Liver (tissue), 9 donors: ENCODE measurements at regions not wholly inside any gene's neighbourhood (a gene's known extent, or its start where the extent isn't known, plus 50 kb on each side); places are given as distances from the start of the nearest gene placed in this dataset. TPM values are rescaled to one million over a fixed set of nuclear protein-coding genes. Genes with fewer than 3 reads are reported as not detected.

ENCODE experiments used
- DNase-seq: peaks from one replicate; pipeline ENCODE4 v3.0.0-alpha.2; 2017; ENCODE audit warnings: low spot score
- H3K27ac ChIP-seq, 2 donors: one replicate each; pipeline ENCODE4 v1.7.0; 2013; ENCODE audit warnings: inconsistent platforms in 2 of 2, low read length in 2 of 2, control low read depth in 1 of 2, low read depth in 1 of 2, mild to moderate bottlenecking in 1 of 2
- H3K27me3 ChIP-seq, 4 donors: one replicate each; pipeline versions ENCODE4 v1.6.1 to v1.7.0; 2013; ENCODE audit warnings: low read length in 3 of 4, inconsistent platforms in 1 of 4, mild to moderate bottlenecking in 1 of 4, moderate library complexity in 1 of 4; ENCODE audit not compliant: control insufficient read depth in 4 of 4, insufficient read depth in 4 of 4
- H3K36me3 ChIP-seq, 4 donors: one replicate each; pipeline versions ENCODE4 v1.6.1 to v1.7.0; 2013; ENCODE audit warnings: low read length in 3 of 4, mild to moderate bottlenecking in 3 of 4, low read depth in 1 of 4, moderate library complexity in 1 of 4; ENCODE audit not compliant: control insufficient read depth in 4 of 4, insufficient read depth in 3 of 4
- H3K4me1 ChIP-seq, 4 donors: one replicate each; pipeline versions ENCODE4 v1.6.1 to v1.7.0; 2013; ENCODE audit warnings: low read length in 3 of 4, mild to moderate bottlenecking in 3 of 4, moderate library complexity in 1 of 4; ENCODE audit not compliant: control insufficient read depth in 4 of 4, insufficient read depth in 4 of 4
- H3K4me3 ChIP-seq, 3 donors: one replicate each; pipeline versions ENCODE4 v1.6.1 to v1.7.0; 2013; ENCODE audit warnings: low read length in 3 of 3, control low read depth in 1 of 3, low read depth in 1 of 3, mild to moderate bottlenecking in 1 of 3
- H3K9ac ChIP-seq, 2 donors: one replicate each; pipeline ENCODE4 v1.7.0; 2013; ENCODE audit warnings: low read length in 2 of 2, mild to moderate bottlenecking in 2 of 2, moderate library complexity in 2 of 2, control low read depth in 1 of 2, low read depth in 1 of 2
- H3K9me3 ChIP-seq, 4 donors: one replicate each; pipeline versions ENCODE4 v1.6.1 to v1.7.0; 2013; ENCODE audit warnings: low read length in 3 of 4; ENCODE audit not compliant: control insufficient read depth in 4 of 4
- EGR1 ChIP-seq, 2 donors: IDR thresholded peaks; 2 replicates each; pipeline ENCODE4 v1.6.1; 2016 to 2018; ENCODE audit warnings: antibody characterized with exemption in 2 of 2, low read depth in 2 of 2
- HNF4G ChIP-seq: IDR thresholded peaks from 2 replicates; pipeline ENCODE4 v1.6.1; 2016; ENCODE audit warnings: antibody characterized with exemption
- JUND ChIP-seq, 2 donors: IDR thresholded peaks; 2 replicates each; pipeline ENCODE4 v1.6.1; 2016; ENCODE audit warnings: antibody characterized with exemption in 2 of 2
- TAF1 ChIP-seq: conservative IDR thresholded peaks from 2 replicates; pipeline ENCODE4 v1.6.1; 2016; ENCODE audit warnings: antibody characterized with exemption, mild to moderate bottlenecking
- YY1 ChIP-seq: IDR thresholded peaks from 2 replicates; pipeline ENCODE4 v1.6.1; 2016; ENCODE audit warnings: antibody characterized with exemption, mild to moderate bottlenecking
- WGBS: extraction: QIAGEN DNeasy Blood & Tissue Kit; methylation state at CpG from one replicate; pipeline ENCODE4 v1.1.7; 2013; 5-methylcytosine and 5-hydroxymethylcytosine counted together
- small RNA-seq: library from RNA; depleted of rRNA; stranded (forward); fragments of <200 nt; gene quantifications from one replicate; pipeline ENCODE3, GENCODE V24; 2014
- TF ChIP-seq, protein P1 (sequence below): IDR thresholded peaks from 2 replicates; pipeline ENCODE4 v1.6.1; 2016; ENCODE audit warnings: antibody characterized with exemption
- TF ChIP-seq, protein P2 (sequence below): IDR thresholded peaks from 2 replicates; pipeline ENCODE4 v1.6.1; 2016; ENCODE audit warnings: antibody characterized with exemption
- TF ChIP-seq, protein P3 (sequence below): fragments of 150-350 bp; IDR thresholded peaks from 2 replicates; pipeline ENCODE4 v1.5.1; 2017; ENCODE audit warnings: improper control_type of control experiment, low read depth, low read length; ENCODE audit not compliant: missing input control
- donor health status: healthy.
- donor health status: healthy.
- donor health status: healthy.
- donor health status: healthy.
- donor health status: healthy.

DNA sequence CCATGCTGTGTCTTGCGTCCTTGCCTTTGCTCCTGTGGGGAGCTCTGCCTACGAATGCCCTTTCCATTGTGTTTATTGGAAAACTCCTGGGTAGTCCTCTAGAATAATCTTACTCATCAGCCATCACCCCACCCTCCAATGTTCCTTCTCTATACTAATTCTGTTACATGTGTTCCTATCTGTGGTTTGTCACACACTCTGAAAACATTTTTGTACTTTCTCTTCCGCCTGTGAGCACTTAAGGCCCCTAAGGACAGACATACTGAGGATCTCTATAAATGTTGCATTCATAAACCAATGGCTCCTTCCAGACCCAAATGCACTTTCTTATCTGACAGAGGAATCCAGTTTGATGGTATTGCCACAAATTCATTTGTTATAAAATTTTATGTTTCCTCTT, 53.9 kb upstream of the MON1B start:
- H3K36me3 ChIP-seq: no peaks in the 10 kb centered on the region
- DNase-seq: no peak
- H3K27ac ChIP-seq: no peak overlapping the region
- TF ChIP-seq HNF4G: no peak
- no peak for TF ChIP-seq EGR1 (IDR thresholded peaks at IDR 0.05; ENCODE audit: low read depth in 2 of 2)
- no peak for TF ChIP-seq TAF1
- TF ChIP-seq, protein P1, sequence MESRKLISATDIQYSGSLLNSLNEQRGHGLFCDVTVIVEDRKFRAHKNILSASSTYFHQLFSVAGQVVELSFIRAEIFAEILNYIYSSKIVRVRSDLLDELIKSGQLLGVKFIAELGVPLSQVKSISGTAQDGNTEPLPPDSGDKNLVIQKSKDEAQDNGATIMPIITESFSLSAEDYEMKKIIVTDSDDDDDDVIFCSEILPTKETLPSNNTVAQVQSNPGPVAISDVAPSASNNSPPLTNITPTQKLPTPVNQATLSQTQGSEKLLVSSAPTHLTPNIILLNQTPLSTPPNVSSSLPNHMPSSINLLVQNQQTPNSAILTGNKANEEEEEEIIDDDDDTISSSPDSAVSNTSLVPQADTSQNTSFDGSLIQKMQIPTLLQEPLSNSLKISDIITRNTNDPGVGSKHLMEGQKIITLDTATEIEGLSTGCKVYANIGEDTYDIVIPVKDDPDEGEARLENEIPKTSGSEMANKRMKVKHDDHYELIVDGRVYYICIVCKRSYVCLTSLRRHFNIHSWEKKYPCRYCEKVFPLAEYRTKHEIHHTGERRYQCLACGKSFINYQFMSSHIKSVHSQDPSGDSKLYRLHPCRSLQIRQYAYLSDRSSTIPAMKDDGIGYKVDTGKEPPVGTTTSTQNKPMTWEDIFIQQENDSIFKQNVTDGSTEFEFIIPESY: no peak
- no peak for TF ChIP-seq YY1
- TF ChIP-seq, protein P2, sequence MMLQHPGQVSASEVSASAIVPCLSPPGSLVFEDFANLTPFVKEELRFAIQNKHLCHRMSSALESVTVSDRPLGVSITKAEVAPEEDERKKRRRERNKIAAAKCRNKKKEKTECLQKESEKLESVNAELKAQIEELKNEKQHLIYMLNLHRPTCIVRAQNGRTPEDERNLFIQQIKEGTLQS: no peak
- no peak for TF ChIP-seq JUND (IDR thresholded peaks at IDR 0.05)
- TF ChIP-seq, protein P3, sequence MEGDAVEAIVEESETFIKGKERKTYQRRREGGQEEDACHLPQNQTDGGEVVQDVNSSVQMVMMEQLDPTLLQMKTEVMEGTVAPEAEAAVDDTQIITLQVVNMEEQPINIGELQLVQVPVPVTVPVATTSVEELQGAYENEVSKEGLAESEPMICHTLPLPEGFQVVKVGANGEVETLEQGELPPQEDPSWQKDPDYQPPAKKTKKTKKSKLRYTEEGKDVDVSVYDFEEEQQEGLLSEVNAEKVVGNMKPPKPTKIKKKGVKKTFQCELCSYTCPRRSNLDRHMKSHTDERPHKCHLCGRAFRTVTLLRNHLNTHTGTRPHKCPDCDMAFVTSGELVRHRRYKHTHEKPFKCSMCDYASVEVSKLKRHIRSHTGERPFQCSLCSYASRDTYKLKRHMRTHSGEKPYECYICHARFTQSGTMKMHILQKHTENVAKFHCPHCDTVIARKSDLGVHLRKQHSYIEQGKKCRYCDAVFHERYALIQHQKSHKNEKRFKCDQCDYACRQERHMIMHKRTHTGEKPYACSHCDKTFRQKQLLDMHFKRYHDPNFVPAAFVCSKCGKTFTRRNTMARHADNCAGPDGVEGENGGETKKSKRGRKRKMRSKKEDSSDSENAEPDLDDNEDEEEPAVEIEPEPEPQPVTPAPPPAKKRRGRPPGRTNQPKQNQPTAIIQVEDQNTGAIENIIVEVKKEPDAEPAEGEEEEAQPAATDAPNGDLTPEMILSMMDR: no peak
- H3K9ac ChIP-seq: no peak overlapping the region
- no peaks in the 10 kb centered on the region for H3K4me1 ChIP-seq
- H3K9me3 ChIP-seq: no peaks in the 10 kb centered on the region
- 84% methylated on average over 3 of the region's 3 CpGs for WGBS
- no peak overlapping the region for H3K4me3 ChIP-seq
- H3K27me3 ChIP-seq: no peaks in the 10 kb centered on the region

Small RNAs in the stretch of these regions (small RNA-seq; reads per million reads assigned to genes)
- gene MIR4719: not detected
